IMR-90 (cell line): ENCODE measurements at regions not wholly inside any gene's neighbourhood (a gene's known extent, or its start where the extent isn't known, plus 50 kb on each side); places are given as distances from the start of the nearest gene placed in this dataset.

Experiments
- CEBPB ChIP-seq: IDR thresholded peaks from 2 replicates; pipeline ENCODE4 v1.6.1; 2012; ENCODE audit warnings: low read depth, low read length, improper control_type of control experiment
- CTCF ChIP-seq: conservative IDR thresholded peaks from 2 replicates; pipeline ENCODE4 v1.5.1; 2012; ENCODE audit warnings: mild to moderate bottlenecking, low read depth, low read length, improper control_type of control experiment
- FOS ChIP-seq: fragments of 150-350 bp; IDR thresholded peaks from 2 replicates; pipeline ENCODE4 v1.6.1; 2016; ENCODE audit warnings: low read depth, low read length
- MAZ ChIP-seq: IDR thresholded peaks from 2 replicates; pipeline ENCODE4 v1.6.1; 2012; ENCODE audit warnings: low read depth, mild to moderate bottlenecking, low read length, improper control_type of control experiment, moderate library complexity, borderline replicate concordance
- NFE2L2 ChIP-seq: fragments of 150-350 bp; IDR thresholded peaks from 2 replicates; pipeline ENCODE4 v1.6.1; 2016; ENCODE audit warnings: low read depth, mild to moderate bottlenecking, low read length
- POLR2A ChIP-seq: IDR thresholded peaks from 2 replicates; pipeline ENCODE4 v1.6.1; 2012; ENCODE audit warnings: mild to moderate bottlenecking, low read depth, low read length
- RAD21 ChIP-seq: IDR thresholded peaks from 2 replicates; pipeline ENCODE4 v1.6.1; 2012; ENCODE audit warnings: low read length, improper control_type of control experiment
- RCOR1 ChIP-seq: IDR thresholded peaks from 2 replicates; pipeline ENCODE4 v1.6.1; 2012; ENCODE audit warnings: mild to moderate bottlenecking, low read length, improper control_type of control experiment; ENCODE audit not compliant: insufficient replicate concordance
- SMC3 ChIP-seq: fragments of 150-350 bp; IDR thresholded peaks from 2 replicates; pipeline ENCODE4 v1.6.1; 2016; ENCODE audit warnings: low read depth, mild to moderate bottlenecking, antibody characterized with exemption, low read length, moderate library complexity

DNA sequence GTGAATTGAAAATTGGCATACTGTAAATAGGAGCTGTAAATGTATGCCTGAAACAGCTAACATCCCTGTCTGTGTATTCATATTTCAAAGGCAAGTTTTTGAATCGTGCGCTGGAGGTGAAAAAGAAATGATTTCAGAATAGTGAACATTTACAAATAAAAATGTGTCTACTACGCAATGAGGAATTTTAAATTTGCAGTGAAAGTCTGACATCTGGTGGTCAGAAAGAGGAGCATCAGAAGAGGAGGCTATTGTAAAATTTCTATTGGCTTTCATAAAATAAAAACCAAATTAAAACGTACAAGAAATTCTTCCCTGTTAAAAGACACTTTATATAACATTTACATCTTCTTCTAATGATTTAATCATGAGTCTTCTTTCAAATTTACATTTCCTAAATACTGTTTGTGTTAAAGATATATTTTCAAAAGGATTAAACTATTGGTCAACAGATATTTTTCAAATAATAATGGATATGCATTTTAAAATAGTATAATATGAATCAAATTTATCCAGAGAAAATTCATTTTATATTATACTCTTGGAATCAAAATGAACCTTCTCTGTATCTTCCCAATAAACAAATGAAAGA is 113.7 kb upstream of the RRP15 start:
- TF ChIP-seq CTCF (peak; percentile 84), NFE2L2 (no peak), FOS (no peak), MAZ (no peak), POLR2A (no peak), CEBPB (no peak), SMC3 (peak; percentile 66), RAD21 (peak; percentile 73), RCOR1 (no peak)
